ENCODE measurements at regions not wholly inside any gene's neighbourhood (a gene's known extent, or its start where the extent isn't known, plus 50 kb on each side); places are given as distances from the start of the nearest gene placed in this dataset.

GRCh38 chr15:61380270-61380669, 151.2 kb upstream of the RORA start:
- TF ChIP-seq CTCF (conservative IDR thresholded peaks at IDR 0.05; ENCODE audit: low read depth, low read length): no peak
- TF ChIP-seq MAZ (IDR thresholded peaks at IDR 0.05; ENCODE audit: borderline replicate concordance, low read depth, low read length): no peak
- TF ChIP-seq FOS (IDR thresholded peaks at IDR 0.05; ENCODE audit: low read depth, low read length): no peak
- no peak for TF ChIP-seq RFX5 (IDR thresholded peaks at IDR 0.05; ENCODE audit: low read depth, low read length)
- TF ChIP-seq USF2 (IDR thresholded peaks at IDR 0.05; ENCODE audit: low read depth, low read length): no peak
- no peak for TF ChIP-seq RCOR1 (IDR thresholded peaks at IDR 0.05; ENCODE audit: insufficient replicate concordance, low read length)
- no peak for TF ChIP-seq MAFK (IDR thresholded peaks at IDR 0.05; ENCODE audit: low read depth, low read length)
- TF ChIP-seq BHLHE40 (IDR thresholded peaks at IDR 0.05; ENCODE audit: low read depth, low read length): no peak
- no peak for TF ChIP-seq MXI1 (IDR thresholded peaks at IDR 0.05; ENCODE audit: borderline replicate concordance, low read depth, low read length)
- TF ChIP-seq ELK1 (IDR thresholded peaks at IDR 0.05; ENCODE audit: borderline replicate concordance, low read depth, low read length): no peak
- TF ChIP-seq POLR2A (IDR thresholded peaks at IDR 0.05; ENCODE audit: low read depth, low read length): no peak
- no peak for TF ChIP-seq RAD21 (IDR thresholded peaks at IDR 0.05; ENCODE audit: low read length)
- no peak for TF ChIP-seq NFE2L2 (IDR thresholded peaks at IDR 0.05; ENCODE audit: low read depth, low read length)
- no peak for TF ChIP-seq CEBPB (IDR thresholded peaks at IDR 0.05; ENCODE audit: low read depth, low read length)
- no peak for TF ChIP-seq CHD1 (IDR thresholded peaks at IDR 0.05; ENCODE audit: low read depth, low read length)
- no peak for TF ChIP-seq SMC3 (IDR thresholded peaks at IDR 0.05; ENCODE audit: low read depth, low read length)
- Histone ChIP-seq H3K79me1 (ENCODE audit: low read depth in 1 of 2, low read length in 2 of 2) (no peaks in the 10 kb centered on the region), H3K14ac (replicated peaks; ENCODE audit: low read depth, low read length) (no peak overlapping the region), H3K56ac (ENCODE audit: extremely low read depth, insufficient read depth, low read length) (no peak overlapping the region), H2BK5ac (ENCODE audit: low read depth, low read length, poor library complexity, severe bottlenecking) (no peak overlapping the region), H3K9me3 (ENCODE audit: control insufficient read depth, insufficient read depth, low read length) (no peaks in the 10 kb centered on the region), H3K23ac (ENCODE audit: low read depth, low read length) (no peak overlapping the region), H3K36me3 (ENCODE audit: control insufficient read depth, insufficient read depth, low read length) (no peaks in the 10 kb centered on the region), H3K27me3 (ENCODE audit: control insufficient read depth, insufficient read depth, low read length) (no peaks in the 10 kb centered on the region), H2AK5ac (ENCODE audit: low read depth, low read length) (no peak overlapping the region), H2AK9ac (replicated peaks; ENCODE audit: low read depth, low read length, poor library complexity) (no peak overlapping the region), H3K9ac (ENCODE audit: low read depth, low read length) (no peak overlapping the region), H3K4ac (ENCODE audit: low read depth, low read length) (no peak overlapping the region), H4K8ac (ENCODE audit: low read depth in 2 of 2, low read length in 2 of 2) (no peak overlapping the region), H4K91ac (ENCODE audit: insufficient read depth, low read depth, low read length) (no peak overlapping the region), H2AFZ (replicated peaks; ENCODE audit: low read length, poor library complexity) (no peak overlapping the region), H3K4me3 (ENCODE audit: insufficient read depth, low read depth, low read length) (no peak overlapping the region), H3K4me2 (ENCODE audit: low read depth, low read length) (no peak overlapping the region), H3K18ac (ENCODE audit: low read depth, low read length) (no peak overlapping the region), H2BK120ac (ENCODE audit: low read depth, low read length) (no peak overlapping the region), H2BK15ac (ENCODE audit: low read depth, low read length) (no peak overlapping the region), H3K27ac (ENCODE audit: insufficient read depth, low read length) (no peak overlapping the region), H4K5ac (ENCODE audit: low read depth, low read length) (no peak overlapping the region), H3K9me1 (ENCODE audit: insufficient read depth, low read length) (no peaks in the 10 kb centered on the region), H2BK20ac (ENCODE audit: low read depth, low read length) (no peak overlapping the region), H3K4me1 (ENCODE audit: control insufficient read depth, insufficient read depth, low read length) (no peaks in the 10 kb centered on the region; the same call in 1 of the 2 replicates), H4K20me1 (ENCODE audit: insufficient read depth, low read length) (no peaks in the 10 kb centered on the region)
- no CpG with 5 or more reads among the region's 2 CpGs for WGBS, 2 experiments (ENCODE audit: extremely low coverage in 2 of 2, insufficient read length in 1 of 2)
- intact Hi-C loops (cut with micrococcal nuclease) (no loop called here), dilution Hi-C loops (cut with HindIII; ENCODE audit: low sequenced_read_pairs, unreplicated experiment) (no loop called here), in situ Hi-C loops (cut with MboI; ENCODE audit: low sequenced_read_pairs) (no loop called here)
- BruUV-seq (replicated peaks): no TSS peak
- ATAC-seq (ENCODE audit: low read depth): no peak
- DNase-seq: no peak
- POLR2A ChIA-PET (ENCODE audit: unreplicated experiment): no interaction called here
- CTCF ChIA-PET: no interaction called here
